Upper lobe of left lung (tissue), 6 donors: ENCODE measurements at regions not wholly inside any gene's neighbourhood (a gene's known extent, or its start where the extent isn't known, plus 50 kb on each side); places are given as distances from the start of the nearest gene placed in this dataset.

Experiments used
- ATAC-seq, 2 donors: fragments of 200-7000 bp; cut with Tn5 transposase; one replicate each; pipeline ENCODE4 v1.9.1; 2022; ENCODE audit warnings: mild to moderate bottlenecking in 2 of 2, moderate library complexity in 2 of 2; ENCODE audit not compliant: low FRiP score in 2 of 2
- DNase-seq, 2 donors: peaks; one replicate each; pipeline ENCODE4 v3.0.0-alpha.2; 2019 to 2020
- H3K27ac ChIP-seq, 4 donors: fragments of 200-600 bp; sonication (generic); one replicate each; pipeline ENCODE4 v1.5.1; 2016 to 2019
- H3K27me3 ChIP-seq, 4 donors: fragments of 200-600 bp; sonication (generic); one replicate each; pipeline ENCODE4 v1.5.1; 2017 to 2019
- H3K36me3 ChIP-seq, 4 donors: fragments of 200-600 bp; sonication (generic); one replicate each; pipeline ENCODE4 v1.5.1; 2016 to 2019
- H3K4me1 ChIP-seq, 4 donors: fragments of 200-600 bp; sonication (generic); one replicate each; pipeline ENCODE4 v1.5.1; 2018 to 2019
- H3K4me3 ChIP-seq, 4 donors: fragments of 200-600 bp; sonication (generic); one replicate each; pipeline ENCODE4 v1.5.1; 2017 to 2019; ENCODE audit warnings: mild to moderate bottlenecking in 2 of 4, moderate library complexity in 1 of 4
- H3K9me3 ChIP-seq, 4 donors: fragments of 200-600 bp; sonication (generic); one replicate each; pipeline ENCODE4 v1.5.1; 2018 to 2019
- CTCF ChIP-seq, 6 experiments: fragments of 450-650 bp in 4 of 6; fragments of 200-600 bp in 2 of 6; sonication (generic) in 2 of 6; IDR thresholded peaks; one replicate each; pipeline ENCODE4 v1.5.1; 2016 to 2019; ENCODE audit warnings: antibody characterized with exemption in 6 of 6
- EP300 ChIP-seq, 4 donors: sonication (generic); formaldehyde crosslinking; IDR thresholded peaks; one replicate each; pipeline ENCODE4 v1.5.1; 2017; ENCODE audit warnings: antibody characterized with exemption in 4 of 4, control low read depth in 2 of 4
- POLR2A ChIP-seq, 4 donors: fragments of 450-650 bp; IDR thresholded peaks; one replicate each; pipeline ENCODE4 v1.5.1; 2016 to 2017; ENCODE audit warnings: antibody characterized with exemption in 4 of 4, mild to moderate bottlenecking in 2 of 4
- POLR2AphosphoS5 ChIP-seq, 2 donors: sonication (generic); formaldehyde crosslinking; IDR thresholded peaks; one replicate each; pipeline ENCODE4 v1.5.1; 2017; ENCODE audit warnings: antibody characterized with exemption in 2 of 2
- WGBS, 2 donors: methylation state at CpG; one replicate each; pipeline ENCODE4 v1.1.5; 2017 to 2018; 5-methylcytosine and 5-hydroxymethylcytosine counted together
- donor health status: DM: no; HTN: no; CAD: no; lungs with moderate emphysema.
- donor health status: DM: no; HTN: yes; CAD: no; lungs with severe emphysema.

GRCh38 chr19:5396096-5396939 is 55.7 kb upstream of the PTPRS start:
- TF ChIP-seq CTCF (IDR thresholded peaks at IDR 0.05) (no peak), EP300 (IDR thresholded peaks at IDR 0.05) (no peak), POLR2AphosphoS5 (IDR thresholded peaks at IDR 0.05) (no peak), POLR2A (IDR thresholded peaks at IDR 0.05) (no peak)
- DNase-seq (no peak), ATAC-seq (no peak)
- Histone ChIP-seq H3K27ac (no peak overlapping the region), H3K4me1 (no peaks in the 10 kb centered on the region), H3K27me3 (peaks cover 0 to 16% (median 7%) of the 10 kb centered on the region in 4 donors), H3K36me3 (no peaks in the 10 kb centered on the region), H3K4me3 (no peak overlapping the region), H3K9me3 (no peaks in the 10 kb centered on the region)
- 13 to 14% methylated on average over 12 of the region's 12 CpGs for WGBS, 2 donors

- Histone ChIP-seq H3K27ac (no peak overlapping the region), H3K4me1 (no peaks in the 10 kb centered on the region), H3K4me3 (no peak overlapping the region), H3K27me3 (peaks cover 0 to 16% (median 7%) of the 10 kb centered on the region in 4 donors), H3K9me3 (no peaks in the 10 kb centered on the region), H3K36me3 (no peaks in the 10 kb centered on the region)
- DNase-seq (no peak), ATAC-seq (no peak)
- TF ChIP-seq CTCF (IDR thresholded peaks at IDR 0.05) (no peak), POLR2AphosphoS5 (IDR thresholded peaks at IDR 0.05) (no peak), POLR2A (IDR thresholded peaks at IDR 0.05) (no peak), EP300 (IDR thresholded peaks at IDR 0.05) (no peak)
- WGBS, 2 donors = 63% methylated on average over 3 of the region's 3 CpGs
These were observed 56.4 kb upstream of the PTPRS start for GRCh38 chr19:5396963-5397362.

- H3K36me3 ChIP-seq = no peaks in the 10 kb centered on the region
- peaks cover 0 to 16% (median 7%) of the 10 kb centered on the region in 4 donors for H3K27me3 ChIP-seq
- ATAC-seq (no peak), DNase-seq (no peak)
- no peak overlapping the region for H3K27ac ChIP-seq
- no peak overlapping the region for H3K4me3 ChIP-seq
- no peaks in the 10 kb centered on the region for H3K4me1 ChIP-seq
- WGBS, 2 donors = 6 to 8% methylated on average over 15 to 16 of the region's 18 CpGs
- H3K9me3 ChIP-seq = no peaks in the 10 kb centered on the region
- TF ChIP-seq POLR2A (IDR thresholded peaks at IDR 0.05) (no peak), POLR2AphosphoS5 (IDR thresholded peaks at IDR 0.05) (no peak), CTCF (IDR thresholded peaks at IDR 0.05) (no peak), EP300 (IDR thresholded peaks at IDR 0.05) (no peak)
These were observed 57.2 kb upstream of the ZNRF4 start for GRCh38 chr19:5397804-5398692.

- H3K27me3 ChIP-seq = peaks cover 0 to 16% (median 6%) of the 10 kb centered on the region in 4 donors
- H3K4me1 ChIP-seq = no peaks in the 10 kb centered on the region
- DNase-seq (no peak), ATAC-seq (no peak)
- TF ChIP-seq EP300 (IDR thresholded peaks at IDR 0.05) (no peak), POLR2AphosphoS5 (IDR thresholded peaks at IDR 0.05) (no peak), CTCF (IDR thresholded peaks at IDR 0.05) (no peak), POLR2A (IDR thresholded peaks at IDR 0.05) (no peak)
- WGBS, 2 donors = 72 to 73% methylated on average over 3 of the region's 3 CpGs
- H3K36me3 ChIP-seq = no peaks in the 10 kb centered on the region
- H3K4me3 ChIP-seq = no peak overlapping the region
- no peaks in the 10 kb centered on the region for H3K9me3 ChIP-seq
- no peak overlapping the region for H3K27ac ChIP-seq
These were observed 56.5 kb upstream of the ZNRF4 start for GRCh38 chr19:5398693-5399057.
